ENCODE measurements at regions not wholly inside any gene's neighbourhood (a gene's known extent, or its start where the extent isn't known, plus 50 kb on each side); places are given as distances from the start of the nearest gene placed in this dataset.

- Histone ChIP-seq H3K27me3 (no peaks in the 10 kb centered on the region), H3K27ac (no peak overlapping the region), H3K4me1 (no peaks in the 10 kb centered on the region), H3K9me3 (no peaks in the 10 kb centered on the region), H3K4me3 (no peak overlapping the region), H3K36me3 (no peaks in the 10 kb centered on the region)
- no peak for DNase-seq
- TF ChIP-seq POLR2A (IDR thresholded peaks at IDR 0.05), result no peak
- no peak for TF ChIP-seq CTCF (IDR thresholded peaks at IDR 0.05)
- intact Hi-C loops (cut with DNase I; ENCODE audit: low total_unique reads), result no loop called here
These were observed 90.8 kb upstream of the NRG3 start for GRCh38 chr10:81784111-81784597.

- Histone ChIP-seq H3K9me3 (no peaks in the 10 kb centered on the region), H3K4me1 (no peaks in the 10 kb centered on the region), H3K36me3 (no peaks in the 10 kb centered on the region), H3K27me3 (no peaks in the 10 kb centered on the region), H3K27ac (no peak overlapping the region), H3K4me3 (no peak overlapping the region)
- TF ChIP-seq CTCF (IDR thresholded peaks at IDR 0.05) (no peak), POLR2A (IDR thresholded peaks at IDR 0.05) (no peak)
- no peak for DNase-seq
- intact Hi-C loops (cut with DNase I; ENCODE audit: low total_unique reads), result no loop called here
These were observed 82.3 kb upstream of the NRG3 start for GRCh38 chr10:81792729-81793128.

GRCh38 chr10:81806842-81807241, 68.2 kb upstream of the NRG3 start:
- no peaks in the 10 kb centered on the region for H3K9me3 ChIP-seq
- no peaks in the 10 kb centered on the region for H3K36me3 ChIP-seq
- H3K27me3 ChIP-seq, result no peaks in the 10 kb centered on the region
- intact Hi-C loops (cut with DNase I; ENCODE audit: low total_unique reads), result no loop called here
- no peak for DNase-seq
- no peak for TF ChIP-seq POLR2A (IDR thresholded peaks at IDR 0.05)
- no peak for TF ChIP-seq CTCF (IDR thresholded peaks at IDR 0.05)
- H3K4me3 ChIP-seq, result no peak overlapping the region
- H3K27ac ChIP-seq, result no peak overlapping the region
- no peaks in the 10 kb centered on the region for H3K4me1 ChIP-seq

- DNase-seq, result no peak
These were observed 60.2 kb upstream of the NRG3 start for GRCh38 chr10:81814842-81815241.

GRCh38 chr10:81817596-81818170, 57.3 kb upstream of the NRG3 start:
- Histone ChIP-seq H3K36me3 (no peaks in the 10 kb centered on the region), H3K27me3 (no peaks in the 10 kb centered on the region), H3K4me3 (no peak overlapping the region), H3K9me3 (no peaks in the 10 kb centered on the region), H3K4me1 (no peaks in the 10 kb centered on the region), H3K27ac (no peak overlapping the region)
- DNase-seq, result no peak
- intact Hi-C loops (cut with DNase I; ENCODE audit: low total_unique reads), result no loop called here
- TF ChIP-seq CTCF (IDR thresholded peaks at IDR 0.05) (no peak), POLR2A (IDR thresholded peaks at IDR 0.05) (no peak)

More at GRCh38 chr10:81814842-81815241, 60.2 kb upstream of the NRG3 start:
- Histone ChIP-seq H3K27me3 (no peaks in the 10 kb centered on the region), H3K36me3 (no peaks in the 10 kb centered on the region), H3K4me3 (no peak overlapping the region), H3K4me1 (no peaks in the 10 kb centered on the region), H3K9me3 (no peaks in the 10 kb centered on the region), H3K27ac (no peak overlapping the region)
- intact Hi-C loops (cut with DNase I; ENCODE audit: low total_unique reads), result no loop called here
- TF ChIP-seq CTCF (IDR thresholded peaks at IDR 0.05), result no peak
- no peak for TF ChIP-seq POLR2A (IDR thresholded peaks at IDR 0.05)

All from uterus (tissue), 3 donors.